HG02885 (cell line): ENCODE measurements at regions not wholly inside any gene's neighbourhood (a gene's known extent, or its start where the extent isn't known, plus 50 kb on each side); places are given as distances from the start of the nearest gene placed in this dataset.

Experiments
- ATAC-seq: cut with Tn5 transposase; IDR thresholded peaks from one replicate; pipeline ENCODE4 v1.9.1; 2021; ENCODE audit warnings: mild to moderate bottlenecking; ENCODE audit not compliant: unreplicated experiment, poor library complexity

GRCh38 chr9:111985315-111985714 lies 88.7 kb downstream of the UGCG start:
- peak; percentile 33 for ATAC-seq

GRCh38 chr9:111986035-111986556 lies 89.5 kb downstream of the UGCG start:
- no peak for ATAC-seq
